ENCODE measurements at regions not wholly inside any gene's neighbourhood (a gene's known extent, or its start where the extent isn't known, plus 50 kb on each side); places are given as distances from the start of the nearest gene placed in this dataset.
"Not testable (repeated sequence)": the region's sequence is repeated elsewhere in the genome, so short reads cannot be mapped to it uniquely, and the experiment has no call there.

GRCh38 chr19:14277608-14278007, 71.6 kb upstream of the ADGRL1 start:
- intact Hi-C loops (cut with micrococcal nuclease), result no loop called here
- Mint-ChIP-seq H3K36me3 (peaks cover 2% of the 10 kb centered on the region), H3K4me1 (ENCODE audit: low read depth) (peaks cover 15% of the 10 kb centered on the region), H3K9me3 (peaks cover 20% of the 10 kb centered on the region), H3K4me3 (no peak overlapping the region), H3K27ac (no peak overlapping the region), H3K27me3 (no peaks in the 10 kb centered on the region)
- DNase-seq, result no peak
- POLR2A ChIA-PET, result no interaction called here
- CTCF ChIA-PET, result interaction anchor here (1.4 to 1.6 kb wide), 2 partner anchors 11 to 141 kb away, joined by 5 to 7 read pairs; partner anchors contain the start of gene ASF1B

- H3K36me3 Mint-ChIP-seq; CTCF ChIA-PET; intact Hi-C loops (cut with micrococcal nuclease); H3K4me3 Mint-ChIP-seq; POLR2A ChIA-PET; DNase-seq; H3K27ac Mint-ChIP-seq; H3K27me3 Mint-ChIP-seq: not testable (repeated sequence)
- Mint-ChIP-seq H3K9me3 (peaks cover 20% of the 10 kb centered on the region), H3K4me1 (ENCODE audit: low read depth) (peaks cover 15% of the 10 kb centered on the region)
Observed at GRCh38 chr19:14275823-14276222, 69.9 kb upstream of the ADGRL1 start.

- Mint-ChIP-seq H3K27me3 (no peaks in the 10 kb centered on the region), H3K9me3 (peaks cover 20% of the 10 kb centered on the region), H3K4me1 (ENCODE audit: low read depth) (peaks cover 15% of the 10 kb centered on the region), H3K27ac (no peak overlapping the region), H3K4me3 (no peak overlapping the region), H3K36me3 (peaks cover 2% of the 10 kb centered on the region)
- intact Hi-C loops (cut with micrococcal nuclease), result no loop called here
- no peak for DNase-seq
- CTCF ChIA-PET, result interaction anchor here (0.7 kb wide), 1 partner anchor 76 kb away, joined by 3 read pairs; no protein-coding TSS in a partner anchor
- POLR2A ChIA-PET, result interaction anchor here (0.6 kb wide), 1 partner anchor 516 kb away, joined by 5 read pairs; no protein-coding TSS in a partner anchor
Observed at GRCh38 chr19:14272623-14273022, 66.7 kb upstream of the ADGRL1 start.

GRCh38 chr19:14271840-14272239, 65.9 kb upstream of the ADGRL1 start:
- CTCF ChIA-PET, result interaction anchor here (0.7 kb wide), 1 partner anchor 77 kb away, joined by 3 read pairs; no protein-coding TSS in a partner anchor

GRCh38 chr19:14270557-14270956, 64.6 kb upstream of the ADGRL1 start:
- DNase-seq; H3K4me3 Mint-ChIP-seq; intact Hi-C loops (cut with micrococcal nuclease); H3K36me3 Mint-ChIP-seq; H3K27me3 Mint-ChIP-seq; POLR2A ChIA-PET; H3K27ac Mint-ChIP-seq: not testable (repeated sequence)
- Mint-ChIP-seq H3K9me3 (peaks cover 14% of the 10 kb centered on the region), H3K4me1 (ENCODE audit: low read depth) (peaks cover 10% of the 10 kb centered on the region)
- CTCF ChIA-PET, result interaction anchor here (0.8 kb wide), 1 partner anchor 53 kb away, joined by 3 read pairs; no protein-coding TSS in a partner anchor

More at GRCh38 chr19:14271840-14272239, 65.9 kb upstream of the ADGRL1 start:
- intact Hi-C loops (cut with micrococcal nuclease), result no loop called here
- Mint-ChIP-seq H3K27me3 (no peaks in the 10 kb centered on the region), H3K4me1 (ENCODE audit: low read depth) (peaks cover 15% of the 10 kb centered on the region), H3K36me3 (peaks cover 2% of the 10 kb centered on the region), H3K27ac (no peak overlapping the region), H3K9me3 (peaks cover 20% of the 10 kb centered on the region), H3K4me3 (no peak overlapping the region)
- DNase-seq, result no peak
- POLR2A ChIA-PET, result no interaction called here

GRCh38 chr19:14267224-14267741, 61.3 kb upstream of the ADGRL1 start:
- CTCF ChIA-PET, result no interaction called here
- Mint-ChIP-seq H3K27me3 (no peaks in the 10 kb centered on the region), H3K4me3 (no peak overlapping the region), H3K27ac (no peak overlapping the region), H3K9me3 (no peaks in the 10 kb centered on the region), H3K36me3 (no peaks in the 10 kb centered on the region), H3K4me1 (ENCODE audit: low read depth) (no peaks in the 10 kb centered on the region)
- POLR2A ChIA-PET, result no interaction called here
- intact Hi-C loops (cut with micrococcal nuclease), result no loop called here
- DNase-seq, result no peak

- H3K4me3 Mint-ChIP-seq; H3K27ac Mint-ChIP-seq; POLR2A ChIA-PET; intact Hi-C loops (cut with micrococcal nuclease); CTCF ChIA-PET; DNase-seq; H3K9me3 Mint-ChIP-seq; H3K27me3 Mint-ChIP-seq; H3K36me3 Mint-ChIP-seq; H3K4me1 Mint-ChIP-seq (ENCODE audit: low read depth): not testable (repeated sequence)
Observed at GRCh38 chr19:14266208-14266607, 60.2 kb upstream of the ADGRL1 start.

GRCh38 chr19:14265290-14266036, 59.5 kb upstream of the ADGRL1 start:
- Mint-ChIP-seq H3K9me3 (no peaks in the 10 kb centered on the region), H3K4me3 (no peak overlapping the region), H3K36me3 (no peaks in the 10 kb centered on the region), H3K27me3 (no peaks in the 10 kb centered on the region), H3K4me1 (ENCODE audit: low read depth) (no peaks in the 10 kb centered on the region), H3K27ac (no peak overlapping the region)
- intact Hi-C loops (cut with micrococcal nuclease), result no loop called here
- CTCF ChIA-PET, result no interaction called here
- no peak for DNase-seq
- POLR2A ChIA-PET, result no interaction called here

GRCh38 chr19:14255902-14256649, 50.1 kb upstream of the ADGRL1 start:
- H3K9me3 Mint-ChIP-seq; H3K4me3 Mint-ChIP-seq; DNase-seq; H3K27ac Mint-ChIP-seq; H3K4me1 Mint-ChIP-seq (ENCODE audit: low read depth); H3K36me3 Mint-ChIP-seq; intact Hi-C loops (cut with micrococcal nuclease); POLR2A ChIA-PET; H3K27me3 Mint-ChIP-seq: not testable (repeated sequence)
- CTCF ChIA-PET, result interaction anchor here (0.7 kb wide), 1 partner anchor 1743 kb away, joined by 3 read pairs; no protein-coding TSS in a partner anchor
